ENCODE measurements at regions not wholly inside any gene's neighbourhood (a gene's known extent, or its start where the extent isn't known, plus 50 kb on each side); places are given as distances from the start of the nearest gene placed in this dataset.

GRCh38 chr4:20528508-20528907 lies 171.8 kb upstream of the PACRGL start:
- TF ChIP-seq POLR2A (IDR thresholded peaks at IDR 0.05; ENCODE audit: insufficient read depth in 1 of 2, low read depth in 2 of 2, low read length in 2 of 2) (no peak), NFE2L1 (CRISPR knock-in tag; IDR thresholded peaks at IDR 0.05; ENCODE audit: borderline replicate concordance) (no peak), IRF2 (CRISPR knock-in tag; IDR thresholded peaks at IDR 0.05) (no peak), NFE2 (CRISPR knock-in tag; IDR thresholded peaks at IDR 0.05) (no peak), ZNF124 (CRISPR knock-in tag; IDR thresholded peaks at IDR 0.05) (no peak), TAF1 (CRISPR knock-in tag; IDR thresholded peaks at IDR 0.05) (no peak), ZNF644 (CRISPR knock-in tag; IDR thresholded peaks at IDR 0.05; ENCODE audit: low read depth) (no peak), ZNF121 (CRISPR knock-in tag; IDR thresholded peaks at IDR 0.05) (no peak)
